Suprapubic skin (tissue), 4 donors: ENCODE measurements at regions not wholly inside any gene's neighbourhood (a gene's known extent, or its start where the extent isn't known, plus 50 kb on each side); places are given as distances from the start of the nearest gene placed in this dataset.

Experiments used
- DNase-seq, 2 donors: peaks; one replicate each; pipeline ENCODE4 v3.0.0-alpha.2; 2019; ENCODE audit warnings: low spot score in 2 of 2
- H3K27ac ChIP-seq: fragments of 200-600 bp; sonication (generic); one replicate; pipeline ENCODE4 v1.5.1; 2019
- H3K27me3 ChIP-seq: fragments of 200-600 bp; sonication (generic); one replicate; pipeline ENCODE4 v1.5.1; 2019
- H3K36me3 ChIP-seq: fragments of 200-600 bp; sonication (generic); one replicate; pipeline ENCODE4 v1.5.1; 2019
- H3K4me1 ChIP-seq: fragments of 200-600 bp; sonication (generic); one replicate; pipeline ENCODE4 v1.5.1; 2019
- H3K4me3 ChIP-seq: fragments of 200-600 bp; sonication (generic); one replicate; pipeline ENCODE4 v1.5.1; 2019; ENCODE audit warnings: mild to moderate bottlenecking
- H3K9me3 ChIP-seq: fragments of 200-600 bp; sonication (generic); one replicate; pipeline ENCODE4 v1.5.1; 2019
- CTCF ChIP-seq, 2 donors: fragments of 200-600 bp in 1 of 2; fragments of 450-650 bp in 1 of 2; sonication (generic) in 1 of 2; IDR thresholded peaks; one replicate each; pipeline ENCODE4 v1.5.1; 2016 to 2019; ENCODE audit warnings: antibody characterized with exemption in 2 of 2, mild to moderate bottlenecking in 1 of 2, moderate library complexity in 1 of 2
- EP300 ChIP-seq: sonication (generic); formaldehyde crosslinking; IDR thresholded peaks from one replicate; pipeline ENCODE4 v1.6.1; 2017; ENCODE audit warnings: antibody characterized with exemption
- POLR2A ChIP-seq, 2 donors: fragments of 450-650 bp; IDR thresholded peaks; one replicate each; pipeline ENCODE4 v1.6.1; 2017; ENCODE audit warnings: antibody characterized with exemption in 2 of 2, mild to moderate bottlenecking in 2 of 2, moderate library complexity in 2 of 2
- POLR2AphosphoS5 ChIP-seq, 3 donors: sonication (generic); formaldehyde crosslinking; IDR thresholded peaks; one replicate each; pipeline ENCODE4 v1.6.1; 2017; ENCODE audit warnings: antibody characterized with exemption in 3 of 3
- WGBS: methylation state at CpG from one replicate; pipeline ENCODE4 v1.1.5; 2018; 5-methylcytosine and 5-hydroxymethylcytosine counted together

- H3K9me3 ChIP-seq: no peaks in the 10 kb centered on the region
- TF ChIP-seq POLR2AphosphoS5 (IDR thresholded peaks at IDR 0.05): no peak
- TF ChIP-seq CTCF (IDR thresholded peaks at IDR 0.05): no peak
- TF ChIP-seq EP300: no peak
- no peak for TF ChIP-seq POLR2A (IDR thresholded peaks at IDR 0.05)
- no peaks in the 10 kb centered on the region for H3K4me1 ChIP-seq
- no peaks in the 10 kb centered on the region for H3K27me3 ChIP-seq
- no peak for DNase-seq
- WGBS: 62% methylated on average over 9 of the region's 9 CpGs
- H3K36me3 ChIP-seq: no peaks in the 10 kb centered on the region
- H3K4me3 ChIP-seq: no peak overlapping the region
- no peak overlapping the region for H3K27ac ChIP-seq
Observed at GRCh38 chrX:4830880-4831557, 1117.6 kb upstream of the PRKX start.

- no peak overlapping the region for H3K4me3 ChIP-seq
- H3K9me3 ChIP-seq: no peaks in the 10 kb centered on the region
- TF ChIP-seq POLR2AphosphoS5 (IDR thresholded peaks at IDR 0.05) (no peak), POLR2A (IDR thresholded peaks at IDR 0.05) (no peak), EP300 (no peak), CTCF (IDR thresholded peaks at IDR 0.05) (no peak)
- DNase-seq: no peak
- no peaks in the 10 kb centered on the region for H3K36me3 ChIP-seq
- H3K27me3 ChIP-seq: no peaks in the 10 kb centered on the region
- H3K4me1 ChIP-seq: no peaks in the 10 kb centered on the region
- H3K27ac ChIP-seq: no peak overlapping the region
- WGBS: 72% methylated on average over 3 of the region's 3 CpGs
Observed at GRCh38 chrX:4825550-4825949, 1112.1 kb upstream of the PRKX start.

GRCh38 chrX:4809571-4809970 lies 1096.1 kb upstream of the PRKX start:
- Histone ChIP-seq H3K27me3 (no peaks in the 10 kb centered on the region), H3K9me3 (no peaks in the 10 kb centered on the region), H3K4me3 (no peak overlapping the region), H3K4me1 (no peaks in the 10 kb centered on the region), H3K27ac (no peak overlapping the region), H3K36me3 (no peaks in the 10 kb centered on the region)
- no peak for TF ChIP-seq CTCF (IDR thresholded peaks at IDR 0.05)
- no peak for TF ChIP-seq POLR2A (IDR thresholded peaks at IDR 0.05)
- no peak for TF ChIP-seq EP300
- TF ChIP-seq POLR2AphosphoS5 (IDR thresholded peaks at IDR 0.05): no peak
- no peak for DNase-seq
- 45% methylated on average over 4 of the region's 4 CpGs for WGBS

DNA sequence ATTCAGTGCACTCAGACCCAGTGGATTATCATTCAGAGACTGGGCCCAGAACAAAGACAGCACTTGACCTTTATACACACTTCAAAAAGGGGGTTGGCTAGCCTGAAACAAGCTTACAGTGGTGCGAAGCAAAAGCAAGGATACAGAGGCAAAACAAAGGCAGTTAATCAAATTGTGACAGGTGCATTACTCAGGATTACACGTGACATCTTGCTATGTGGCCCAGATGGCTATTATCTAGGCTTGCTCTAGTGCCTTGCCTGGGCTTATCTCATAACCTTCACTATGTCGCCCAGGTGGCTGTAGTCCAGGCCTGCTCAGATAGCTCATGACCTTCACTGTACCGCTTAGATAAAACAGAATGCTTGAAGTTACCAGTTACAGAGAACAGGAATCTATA lies 1092.1 kb upstream of the PRKX start:
- TF ChIP-seq POLR2AphosphoS5 (IDR thresholded peaks at IDR 0.05) (no peak), EP300 (no peak), CTCF (IDR thresholded peaks at IDR 0.05) (no peak), POLR2A (IDR thresholded peaks at IDR 0.05) (no peak)
- Histone ChIP-seq H3K27ac (no peak overlapping the region), H3K27me3 (no peaks in the 10 kb centered on the region), H3K9me3 (no peaks in the 10 kb centered on the region), H3K36me3 (no peaks in the 10 kb centered on the region), H3K4me3 (no peak overlapping the region), H3K4me1 (no peaks in the 10 kb centered on the region)
- no peak for DNase-seq
- WGBS: 76% methylated on average over 4 of the region's 4 CpGs

DNA sequence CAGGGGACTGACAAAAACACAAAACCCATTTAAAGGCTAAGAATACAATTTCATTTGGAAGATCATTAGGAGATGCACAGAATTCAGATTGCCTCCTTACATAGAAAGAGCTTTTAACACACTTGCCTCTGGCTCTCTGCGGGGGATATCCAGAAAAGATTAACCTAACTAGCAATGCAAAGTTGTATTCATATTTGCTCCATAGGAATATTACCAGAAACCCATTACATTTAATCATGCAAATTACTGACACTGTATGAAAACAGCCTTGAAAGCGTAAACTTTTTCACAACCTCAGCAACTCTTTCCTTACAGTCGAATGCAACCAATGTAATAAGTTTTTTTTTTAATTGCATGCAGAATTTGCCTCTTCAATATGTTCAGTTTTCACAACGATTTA lies 1087.3 kb upstream of the PRKX start:
- no peaks in the 10 kb centered on the region for H3K9me3 ChIP-seq
- no peaks in the 10 kb centered on the region for H3K36me3 ChIP-seq
- 81% methylated on average over 4 of the region's 4 CpGs for WGBS
- H3K4me3 ChIP-seq: no peak overlapping the region
- H3K27ac ChIP-seq: no peak overlapping the region
- no peak for DNase-seq
- no peaks in the 10 kb centered on the region for H3K27me3 ChIP-seq
- H3K4me1 ChIP-seq: no peaks in the 10 kb centered on the region
- no peak for TF ChIP-seq POLR2AphosphoS5 (IDR thresholded peaks at IDR 0.05)
- TF ChIP-seq EP300: no peak
- TF ChIP-seq CTCF (IDR thresholded peaks at IDR 0.05): no peak
- TF ChIP-seq POLR2A (IDR thresholded peaks at IDR 0.05): no peak
